NCI-H2081 treated with DMSO at 0.1 percent for 48 hours (cell line): ENCODE measurements at regions not wholly inside any gene's neighbourhood (a gene's known extent, or its start where the extent isn't known, plus 50 kb on each side); places are given as distances from the start of the nearest gene placed in this dataset.
"Not testable (repeated sequence)": the region's sequence is repeated elsewhere in the genome, so short reads cannot be mapped to it uniquely, and the experiment has no call there.

ENCODE experiments used
- DNase-seq: peaks from one replicate; lab custom pipeline; 2025; lab: John Stamatoyannopoulos, UW

- DNase-seq, result no peak
Measured at GRCh38 chr5:157976429-157976828, 117.5 kb upstream of the CLINT1 start.

- no peak for DNase-seq
Measured at GRCh38 chr5:157972579-157972978, 113.6 kb upstream of the CLINT1 start.

- DNase-seq, result no peak
Measured at GRCh38 chr5:157971571-157972216, 112.7 kb upstream of the CLINT1 start.

GRCh38 chr5:157968570-157968969 lies 109.6 kb upstream of the CLINT1 start:
- DNase-seq, result not testable (repeated sequence)

GRCh38 chr5:157965989-157966388 lies 107.0 kb upstream of the CLINT1 start:
- no peak for DNase-seq

GRCh38 chr5:157965040-157965678 lies 106.2 kb upstream of the CLINT1 start:
- DNase-seq, result no peak

- no peak for DNase-seq
Measured at GRCh38 chr5:157963761-157964160, 104.8 kb upstream of the CLINT1 start.

- DNase-seq, result no peak
Measured at GRCh38 chr5:157963244-157963643, 104.3 kb upstream of the CLINT1 start.

GRCh38 chr5:157962686-157963085 lies 103.7 kb upstream of the CLINT1 start:
- not testable (repeated sequence) for DNase-seq

GRCh38 chr5:157961896-157962590 lies 103.1 kb upstream of the CLINT1 start:
- no peak for DNase-seq

GRCh38 chr5:157961176-157961575 lies 102.2 kb upstream of the CLINT1 start:
- DNase-seq, result peak; percentile 48

GRCh38 chr5:157959370-157959769 lies 100.4 kb upstream of the CLINT1 start:
- no peak for DNase-seq

GRCh38 chr5:157956271-157956885 lies 97.4 kb upstream of the CLINT1 start:
- DNase-seq, result no peak

GRCh38 chr5:157955541-157956172 lies 96.7 kb upstream of the CLINT1 start:
- DNase-seq, result no peak

- DNase-seq, result no peak
Measured at GRCh38 chr5:157952374-157952685, 93.4 kb upstream of the CLINT1 start.

- DNase-seq, result no peak
Measured at GRCh38 chr5:157951673-157952373, 92.9 kb upstream of the CLINT1 start.

- no peak for DNase-seq
Measured at GRCh38 chr5:157949520-157949919, 90.6 kb upstream of the CLINT1 start.

- DNase-seq, result peak; percentile 76
Measured at GRCh38 chr5:157948738-157949410, 89.9 kb upstream of the CLINT1 start.

GRCh38 chr5:157947156-157947555 lies 88.2 kb upstream of the CLINT1 start:
- no peak for DNase-seq

- DNase-seq, result not testable (repeated sequence)
Measured at GRCh38 chr5:157945822-157946221, 86.9 kb upstream of the CLINT1 start.

GRCh38 chr5:157944938-157945337 lies 86.0 kb upstream of the CLINT1 start:
- no peak for DNase-seq
